Smooth muscle cell (in vitro differentiated cells): ENCODE measurements at regions not wholly inside any gene's neighbourhood (a gene's known extent, or its start where the extent isn't known, plus 50 kb on each side); places are given as distances from the start of the nearest gene placed in this dataset.

Experiments
- DNase-seq: peaks from one replicate; lab custom pipeline; 2025; ENCODE audit not compliant: unreplicated experiment; lab: John Stamatoyannopoulos, UW
- H2AFZ ChIP-seq: fragments of 200-600 bp; sonication (generic); 2 replicates; pipeline ENCODE4 v1.6.0; 2016; ENCODE audit warnings: antibody characterized with exemption, low read depth, mild to moderate bottlenecking
- H3F3A ChIP-seq: fragments of 200-600 bp; sonication (generic); 2 replicates; pipeline ENCODE4 v1.6.0; 2017; ENCODE audit warnings: antibody characterized with exemption, low read depth
- H3K27ac ChIP-seq: fragments of 200-600 bp; sonication (generic); 2 replicates; pipeline ENCODE4 v1.5.1; 2016; ENCODE audit warnings: low read depth, mild to moderate bottlenecking
- H3K27me3 ChIP-seq: fragments of 200-600 bp; sonication (generic); 2 replicates; pipeline ENCODE4 v1.6.1; 2016; ENCODE audit warnings: low read depth, mild to moderate bottlenecking
- H3K36me3 ChIP-seq: fragments of 200-600 bp; sonication (generic); 2 replicates; pipeline ENCODE4 v1.5.1; 2016; ENCODE audit warnings: low read depth
- H3K4me1 ChIP-seq: fragments of 200-600 bp; sonication (generic); 2 replicates; pipeline ENCODE4 v1.5.1; 2016; ENCODE audit warnings: low read depth
- H3K4me2 ChIP-seq: fragments of 200-600 bp; sonication (generic); 2 replicates; pipeline ENCODE4 v1.6.0; 2016; ENCODE audit warnings: mild to moderate bottlenecking
- H3K4me3 ChIP-seq: fragments of 200-600 bp; sonication (generic); 2 replicates; pipeline ENCODE4 v1.5.1; 2016; ENCODE audit warnings: mild to moderate bottlenecking
- H3K79me2 ChIP-seq: fragments of 200-600 bp; sonication (generic); 2 replicates; pipeline ENCODE4 v1.6.0; 2016; ENCODE audit warnings: low read depth, mild to moderate bottlenecking
- H3K9ac ChIP-seq: fragments of 200-600 bp; sonication (generic); 2 replicates; pipeline ENCODE4 v1.6.0; 2016; ENCODE audit warnings: low read depth
- H3K9me3 ChIP-seq: fragments of 200-600 bp; sonication (generic); replicated peaks from 2 replicates; pipeline ENCODE4 v1.5.1; 2016; ENCODE audit warnings: low read depth
- H4K20me1 ChIP-seq: fragments of 200-600 bp; sonication (generic); 2 replicates; pipeline ENCODE4 v1.6.0; 2016; ENCODE audit warnings: low read depth
- WGBS: methylation state at CpG from one replicate; pipeline ENCODE4 v1.1.7; 2016; ENCODE audit warnings: low lambda C conversion rate; 5-methylcytosine and 5-hydroxymethylcytosine counted together
- TF ChIP-seq, protein P1 (sequence below): fragments of 200-600 bp; sonication (generic); IDR thresholded peaks from 2 replicates; pipeline ENCODE4 v1.5.1; 2017; ENCODE audit warnings: borderline replicate concordance, mild to moderate bottlenecking, antibody characterized with exemption; ENCODE audit not compliant: insufficient read depth, poor library complexity, severe bottlenecking

DNA sequence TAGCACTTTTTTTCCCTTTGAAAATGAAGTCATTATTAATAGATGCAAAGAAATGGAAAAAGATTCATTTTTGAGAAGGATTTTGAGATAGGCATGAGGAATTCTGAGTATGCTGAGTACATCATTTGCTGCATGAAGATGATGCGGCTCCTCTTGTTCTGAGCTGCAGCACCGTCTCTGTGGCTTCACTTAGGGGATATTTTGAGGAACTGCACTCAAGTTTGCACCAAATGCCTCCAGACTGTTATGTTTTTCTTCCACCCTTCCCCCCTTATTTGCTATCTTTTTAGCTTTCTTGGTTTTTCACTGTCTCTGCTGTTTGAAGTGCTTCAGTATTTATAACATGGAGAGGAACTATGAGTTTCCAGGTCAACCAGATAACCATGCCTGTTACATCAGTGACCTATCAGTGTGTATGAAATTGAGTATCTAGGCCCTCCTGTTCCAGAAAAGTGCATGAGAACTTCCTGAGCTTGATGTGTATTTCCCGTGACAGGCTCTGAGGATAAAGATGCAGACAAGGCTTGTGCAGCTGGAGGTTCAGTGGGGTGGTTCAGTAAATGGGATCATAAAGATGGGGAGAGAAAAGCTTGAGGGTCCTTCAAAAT, 128.7 kb downstream of the PDCD6IP start:
- H3K4me1 ChIP-seq = no peaks in the 10 kb centered on the region
- no peak for DNase-seq
- no peaks in the 10 kb centered on the region for H4K20me1 ChIP-seq
- no peaks in the 10 kb centered on the region for H3F3A ChIP-seq
- no peak overlapping the region for H3K4me3 ChIP-seq
- H3K79me2 ChIP-seq = no peaks in the 10 kb centered on the region
- H2AFZ ChIP-seq = no peak overlapping the region
- no peaks in the 10 kb centered on the region for H3K36me3 ChIP-seq
- H3K27me3 ChIP-seq = no peaks in the 10 kb centered on the region
- H3K9me3 ChIP-seq = no peaks in the 10 kb centered on the region
- 86% methylated on average over 3 of the region's 3 CpGs for WGBS
- H3K4me2 ChIP-seq = no peak overlapping the region
- TF ChIP-seq, protein P1, sequence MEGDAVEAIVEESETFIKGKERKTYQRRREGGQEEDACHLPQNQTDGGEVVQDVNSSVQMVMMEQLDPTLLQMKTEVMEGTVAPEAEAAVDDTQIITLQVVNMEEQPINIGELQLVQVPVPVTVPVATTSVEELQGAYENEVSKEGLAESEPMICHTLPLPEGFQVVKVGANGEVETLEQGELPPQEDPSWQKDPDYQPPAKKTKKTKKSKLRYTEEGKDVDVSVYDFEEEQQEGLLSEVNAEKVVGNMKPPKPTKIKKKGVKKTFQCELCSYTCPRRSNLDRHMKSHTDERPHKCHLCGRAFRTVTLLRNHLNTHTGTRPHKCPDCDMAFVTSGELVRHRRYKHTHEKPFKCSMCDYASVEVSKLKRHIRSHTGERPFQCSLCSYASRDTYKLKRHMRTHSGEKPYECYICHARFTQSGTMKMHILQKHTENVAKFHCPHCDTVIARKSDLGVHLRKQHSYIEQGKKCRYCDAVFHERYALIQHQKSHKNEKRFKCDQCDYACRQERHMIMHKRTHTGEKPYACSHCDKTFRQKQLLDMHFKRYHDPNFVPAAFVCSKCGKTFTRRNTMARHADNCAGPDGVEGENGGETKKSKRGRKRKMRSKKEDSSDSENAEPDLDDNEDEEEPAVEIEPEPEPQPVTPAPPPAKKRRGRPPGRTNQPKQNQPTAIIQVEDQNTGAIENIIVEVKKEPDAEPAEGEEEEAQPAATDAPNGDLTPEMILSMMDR = no peak
- no peak overlapping the region for H3K9ac ChIP-seq
- H3K27ac ChIP-seq = no peak overlapping the region

- H4K20me1 ChIP-seq = no peaks in the 10 kb centered on the region
Observed at GRCh38 chr3:33929813-33930212, 131.4 kb downstream of the PDCD6IP start.

DNA sequence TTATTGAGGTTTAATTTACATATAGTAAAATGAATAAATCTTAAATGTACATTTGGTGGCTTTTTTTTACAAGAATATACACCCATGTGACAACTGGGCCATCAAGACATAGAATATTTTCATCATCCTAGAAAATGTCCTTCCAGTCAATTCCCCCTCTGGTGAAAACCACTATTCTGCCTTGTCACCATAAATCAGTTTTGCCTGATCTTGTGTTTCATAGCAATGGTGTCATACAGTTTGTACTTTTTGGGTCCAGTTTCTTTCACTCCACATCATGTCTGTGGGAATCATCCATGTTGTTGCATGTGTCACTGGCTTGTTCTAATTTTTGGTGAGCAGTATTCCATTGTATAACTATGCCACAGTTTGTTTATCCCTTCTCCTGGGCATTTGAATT, 133.1 kb downstream of the PDCD6IP start:
- no peak overlapping the region for H3K9ac ChIP-seq
- H3K4me2 ChIP-seq = no peak overlapping the region
- no peak overlapping the region for H3K4me3 ChIP-seq
- H3K36me3 ChIP-seq = no peaks in the 10 kb centered on the region
- no peak for DNase-seq
- H3K79me2 ChIP-seq = no peaks in the 10 kb centered on the region
- H2AFZ ChIP-seq = no peak overlapping the region
- H3F3A ChIP-seq = no peaks in the 10 kb centered on the region
- no peaks in the 10 kb centered on the region for H3K4me1 ChIP-seq
- H4K20me1 ChIP-seq = no peaks in the 10 kb centered on the region
- no peaks in the 10 kb centered on the region for H3K9me3 ChIP-seq
- no peaks in the 10 kb centered on the region for H3K27me3 ChIP-seq
- TF ChIP-seq, protein P1 = no peak
- H3K27ac ChIP-seq = no peak overlapping the region

More at GRCh38 chr3:33929813-33930212, 131.4 kb downstream of the PDCD6IP start:
- no peak overlapping the region for H3K27ac ChIP-seq
- WGBS = 95% methylated on average over 2 of the region's 2 CpGs
- H3K79me2 ChIP-seq = no peaks in the 10 kb centered on the region
- no peak for DNase-seq
- no peaks in the 10 kb centered on the region for H3K9me3 ChIP-seq
- TF ChIP-seq, protein P1 = no peak
- no peaks in the 10 kb centered on the region for H3K36me3 ChIP-seq
- H3K4me3 ChIP-seq = no peak overlapping the region
- H2AFZ ChIP-seq = no peak overlapping the region
- H3K9ac ChIP-seq = no peak overlapping the region
- H3K4me2 ChIP-seq = no peak overlapping the region
- no peaks in the 10 kb centered on the region for H3K27me3 ChIP-seq
- H3F3A ChIP-seq = no peaks in the 10 kb centered on the region
- no peaks in the 10 kb centered on the region for H3K4me1 ChIP-seq
